ENCODE measurements at regions not wholly inside any gene's neighbourhood (a gene's known extent, or its start where the extent isn't known, plus 50 kb on each side); places are given as distances from the start of the nearest gene placed in this dataset.

DNA sequence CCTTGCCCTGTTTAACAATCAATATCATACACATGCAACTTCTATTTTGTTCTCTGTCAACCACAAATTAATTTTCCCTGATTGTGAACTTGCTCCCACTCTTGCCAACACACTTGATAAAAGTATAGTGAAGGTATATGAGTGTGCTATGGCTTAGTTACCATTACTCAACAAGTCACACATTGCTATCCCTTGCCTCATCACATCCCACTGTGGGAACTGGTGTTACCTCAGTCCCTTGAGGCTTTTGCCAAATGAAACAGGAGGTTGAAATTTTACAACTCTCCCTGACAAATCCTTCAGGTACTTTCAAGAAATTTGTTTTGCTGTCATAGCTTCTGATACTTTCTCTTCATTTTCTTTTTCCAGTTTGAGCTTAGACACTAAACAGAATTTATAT lies 472.5 kb upstream of the SEMA3D start:
- TF ChIP-seq, protein P1, sequence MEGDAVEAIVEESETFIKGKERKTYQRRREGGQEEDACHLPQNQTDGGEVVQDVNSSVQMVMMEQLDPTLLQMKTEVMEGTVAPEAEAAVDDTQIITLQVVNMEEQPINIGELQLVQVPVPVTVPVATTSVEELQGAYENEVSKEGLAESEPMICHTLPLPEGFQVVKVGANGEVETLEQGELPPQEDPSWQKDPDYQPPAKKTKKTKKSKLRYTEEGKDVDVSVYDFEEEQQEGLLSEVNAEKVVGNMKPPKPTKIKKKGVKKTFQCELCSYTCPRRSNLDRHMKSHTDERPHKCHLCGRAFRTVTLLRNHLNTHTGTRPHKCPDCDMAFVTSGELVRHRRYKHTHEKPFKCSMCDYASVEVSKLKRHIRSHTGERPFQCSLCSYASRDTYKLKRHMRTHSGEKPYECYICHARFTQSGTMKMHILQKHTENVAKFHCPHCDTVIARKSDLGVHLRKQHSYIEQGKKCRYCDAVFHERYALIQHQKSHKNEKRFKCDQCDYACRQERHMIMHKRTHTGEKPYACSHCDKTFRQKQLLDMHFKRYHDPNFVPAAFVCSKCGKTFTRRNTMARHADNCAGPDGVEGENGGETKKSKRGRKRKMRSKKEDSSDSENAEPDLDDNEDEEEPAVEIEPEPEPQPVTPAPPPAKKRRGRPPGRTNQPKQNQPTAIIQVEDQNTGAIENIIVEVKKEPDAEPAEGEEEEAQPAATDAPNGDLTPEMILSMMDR (conservative IDR thresholded peaks at IDR 0.05; ENCODE audit: low read depth, low read length), result no peak
- H3K4me3 ChIP-seq (ENCODE audit: low read depth, low read length), result no peak overlapping the region
- DNase-seq (ENCODE audit: low read depth), result no peak

DNA sequence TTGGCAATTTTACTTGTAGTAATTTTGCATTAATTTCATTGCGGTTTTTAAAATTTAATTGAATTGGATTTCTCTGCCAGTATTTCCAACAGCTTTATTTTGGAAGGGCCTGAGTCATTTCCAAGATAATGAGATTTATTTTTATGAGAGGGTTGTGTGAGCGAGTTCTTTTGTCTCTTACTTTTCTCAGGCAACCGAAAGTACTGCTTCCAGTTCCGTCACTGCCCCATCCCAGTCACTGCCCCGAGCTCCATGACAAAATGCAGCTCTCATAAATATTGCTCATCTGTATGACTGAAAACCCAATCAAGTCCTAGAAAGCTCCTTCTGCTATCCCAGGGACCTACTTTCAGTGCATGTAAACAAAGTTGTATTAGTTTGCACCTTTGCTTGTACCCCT lies 468.4 kb upstream of the SEMA3D start:
- H3K4me3 ChIP-seq (ENCODE audit: low read depth, low read length), result no peak overlapping the region
- no peak for DNase-seq (ENCODE audit: low read depth)
- TF ChIP-seq, protein P1 (conservative IDR thresholded peaks at IDR 0.05; ENCODE audit: low read depth, low read length), result no peak

- TF ChIP-seq, protein P1 (conservative IDR thresholded peaks at IDR 0.05; ENCODE audit: low read depth, low read length), result no peak
- no peak for DNase-seq (ENCODE audit: low read depth)
- no peak overlapping the region for H3K4me3 ChIP-seq (ENCODE audit: low read depth, low read length)
Measured at GRCh38 chr7:85644272-85644671, 457.4 kb upstream of the SEMA3D start.

- DNase-seq (ENCODE audit: low read depth), result no peak
- TF ChIP-seq, protein P1 (conservative IDR thresholded peaks at IDR 0.05; ENCODE audit: low read depth, low read length), result no peak
- H3K4me3 ChIP-seq (ENCODE audit: low read depth, low read length), result no peak overlapping the region
Measured at GRCh38 chr7:85641331-85641730, 454.5 kb upstream of the SEMA3D start.

- TF ChIP-seq, protein P1 (conservative IDR thresholded peaks at IDR 0.05; ENCODE audit: low read depth, low read length), result no peak
- DNase-seq (ENCODE audit: low read depth), result no peak
- H3K4me3 ChIP-seq (ENCODE audit: low read depth, low read length), result no peak overlapping the region
Measured at GRCh38 chr7:85638394-85638793, 451.5 kb upstream of the SEMA3D start.

GRCh38 chr7:85634951-85635350 lies 448.1 kb upstream of the SEMA3D start:
- no peak overlapping the region for H3K4me3 ChIP-seq (ENCODE audit: low read depth, low read length)
- TF ChIP-seq, protein P1 (conservative IDR thresholded peaks at IDR 0.05; ENCODE audit: low read depth, low read length), result no peak
- no peak for DNase-seq (ENCODE audit: low read depth)

GRCh38 chr7:85630904-85631600 lies 444.2 kb upstream of the SEMA3D start:
- H3K4me3 ChIP-seq (ENCODE audit: low read depth, low read length), result no peak overlapping the region
- TF ChIP-seq, protein P1 (conservative IDR thresholded peaks at IDR 0.05; ENCODE audit: low read depth, low read length), result no peak
- DNase-seq (ENCODE audit: low read depth), result no peak

Data from epithelial cell of proximal tubule (primary cell).